Fibroblast of gingiva (primary cell): ENCODE measurements at regions not wholly inside any gene's neighbourhood (a gene's known extent, or its start where the extent isn't known, plus 50 kb on each side); places are given as distances from the start of the nearest gene placed in this dataset.
"Not testable (repeated sequence)": the region's sequence is repeated elsewhere in the genome, so short reads cannot be mapped to it uniquely, and the experiment has no call there.

Experiments used
- DNase-seq: peaks from one replicate; pipeline ENCODE4 v3.0.0-alpha.2; 2011; ENCODE audit warnings: low read depth

DNA sequence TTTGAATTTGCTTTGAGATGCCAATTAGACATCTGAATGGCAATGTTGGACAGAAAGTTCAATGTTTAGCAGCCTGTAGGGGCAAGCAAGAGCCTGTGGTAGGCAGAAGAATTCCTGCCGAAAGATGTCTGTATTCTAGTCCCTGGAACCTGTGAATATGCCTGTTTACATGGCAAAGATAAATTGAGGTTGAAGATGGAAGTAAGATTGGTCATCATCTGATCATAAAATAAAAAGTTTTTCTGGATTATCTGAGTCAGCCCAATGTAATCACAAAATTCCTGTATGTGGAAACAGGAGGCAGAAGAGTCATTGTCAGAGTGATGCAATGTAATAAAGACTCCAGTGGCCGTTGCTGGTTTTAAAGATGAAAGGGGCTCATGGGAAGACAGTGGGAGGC lies 430.5 kb downstream of the MDFIC start:
- DNase-seq, result peak; percentile 64

DNA sequence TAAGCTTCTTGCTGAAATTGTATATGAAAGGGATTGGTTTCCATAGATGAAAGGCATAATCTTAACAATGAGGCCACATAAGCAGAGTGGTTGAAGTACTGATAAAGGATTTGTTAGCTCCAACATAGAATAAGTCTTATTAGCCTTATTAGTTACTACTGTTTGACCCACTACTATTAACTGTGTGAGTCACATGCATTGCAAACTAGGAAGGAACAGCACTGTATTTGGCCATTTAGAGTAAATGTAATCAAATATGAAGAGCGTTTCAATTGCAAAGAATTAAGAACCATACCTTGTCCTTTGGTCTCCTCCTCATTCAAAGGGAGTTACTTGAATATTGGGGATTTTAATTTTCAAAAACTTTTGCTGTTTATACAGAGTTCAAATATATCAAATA lies 428.9 kb downstream of the MDFIC start:
- DNase-seq, result no peak

GRCh38 chr7:115349635-115350034 lies 427.7 kb downstream of the MDFIC start:
- no peak for DNase-seq

- no peak for DNase-seq
Measured at GRCh38 chr7:115346685-115347084, 424.8 kb downstream of the MDFIC start.

- DNase-seq, result peak; percentile 71
Measured at GRCh38 chr7:115340828-115341227, 418.9 kb downstream of the MDFIC start.

DNA sequence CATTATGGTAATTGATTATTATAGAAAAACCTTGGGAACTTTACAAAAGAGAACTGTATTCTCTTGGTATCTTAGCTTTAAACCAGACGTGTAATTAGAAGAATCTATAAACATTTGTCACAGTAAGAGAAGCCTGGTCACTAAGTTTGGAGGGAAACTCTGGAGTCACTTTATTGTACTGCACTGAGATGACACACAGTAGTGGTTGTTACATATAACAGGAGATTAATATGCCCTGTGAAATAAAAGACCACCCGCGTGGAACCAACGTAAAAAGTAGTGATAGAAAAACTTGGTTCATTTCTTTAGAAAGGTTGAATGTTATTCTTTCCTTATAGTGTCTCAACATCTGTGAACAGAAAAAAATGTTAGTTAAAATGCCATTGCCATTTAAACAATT lies 416.1 kb downstream of the MDFIC start:
- no peak for DNase-seq

- DNase-seq, result peak; percentile 5
Measured at GRCh38 chr7:115332691-115333090, 410.8 kb downstream of the MDFIC start.

GRCh38 chr7:115329006-115329405 lies 407.1 kb downstream of the MDFIC start:
- no peak for DNase-seq

DNA sequence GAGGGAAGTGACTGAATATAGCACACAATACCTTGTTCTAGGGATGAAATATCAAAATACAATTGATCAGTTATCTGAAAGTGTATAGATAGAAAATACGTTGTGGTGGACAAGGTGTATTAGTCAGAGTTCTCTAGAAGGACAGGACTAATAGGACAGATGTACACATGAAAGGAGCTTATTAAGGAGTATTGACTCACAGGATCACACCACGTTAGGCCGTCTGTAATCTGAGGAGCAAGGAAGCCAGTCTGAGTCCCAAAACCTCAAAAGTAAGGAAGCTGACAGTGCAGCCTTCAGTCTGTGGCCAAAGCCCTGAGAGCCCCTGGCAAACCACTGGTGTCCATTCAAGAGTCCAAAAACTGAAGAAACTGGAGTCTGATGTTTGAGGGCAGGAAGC lies 406.1 kb downstream of the MDFIC start:
- DNase-seq, result no peak

DNA sequence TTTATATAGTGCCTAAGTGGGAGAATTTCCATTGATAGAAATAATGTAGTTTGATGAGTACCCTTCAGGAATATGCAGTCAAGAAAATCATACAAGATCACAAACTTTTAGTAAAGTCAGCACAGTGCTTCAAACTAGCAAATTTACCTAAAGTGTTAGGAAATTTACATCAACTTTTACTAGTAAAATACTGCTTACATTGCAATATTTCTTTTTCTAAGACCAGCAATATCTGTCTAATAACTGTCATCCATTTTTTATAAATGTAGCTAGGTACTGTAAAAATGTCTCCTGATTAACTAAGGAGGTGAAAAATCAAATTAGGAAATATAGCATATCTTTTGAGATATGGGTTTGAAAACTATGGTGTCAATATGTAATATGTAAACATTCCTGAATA lies 405.4 kb downstream of the MDFIC start:
- no peak for DNase-seq

- DNase-seq, result no peak
Measured at GRCh38 chr7:115319541-115319940, 397.6 kb downstream of the MDFIC start.

DNA sequence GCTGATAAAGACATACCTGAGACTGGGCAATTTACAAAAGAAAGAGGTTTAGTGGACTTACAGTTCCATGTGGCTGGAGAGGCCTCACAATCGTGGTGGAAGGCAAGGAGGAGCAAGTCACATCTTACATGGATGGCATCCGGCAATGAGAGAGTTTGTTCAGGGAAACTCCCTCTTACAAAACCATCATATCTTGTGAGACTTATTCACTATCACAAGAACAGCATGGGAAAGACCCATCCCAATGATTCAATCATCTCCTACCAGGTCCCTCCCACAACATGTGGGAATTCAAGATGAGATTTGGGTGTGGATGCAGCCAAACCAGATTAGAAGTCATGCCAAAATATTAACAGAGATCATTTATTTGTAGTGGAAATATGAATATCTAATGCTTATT lies 388.4 kb downstream of the MDFIC start:
- DNase-seq, result not testable (repeated sequence)

- no peak for DNase-seq
Measured at GRCh38 chr7:115306586-115306985, 384.7 kb downstream of the MDFIC start.

GRCh38 chr7:115300231-115300870 lies 378.5 kb downstream of the MDFIC start:
- peak; percentile 70 for DNase-seq

DNA sequence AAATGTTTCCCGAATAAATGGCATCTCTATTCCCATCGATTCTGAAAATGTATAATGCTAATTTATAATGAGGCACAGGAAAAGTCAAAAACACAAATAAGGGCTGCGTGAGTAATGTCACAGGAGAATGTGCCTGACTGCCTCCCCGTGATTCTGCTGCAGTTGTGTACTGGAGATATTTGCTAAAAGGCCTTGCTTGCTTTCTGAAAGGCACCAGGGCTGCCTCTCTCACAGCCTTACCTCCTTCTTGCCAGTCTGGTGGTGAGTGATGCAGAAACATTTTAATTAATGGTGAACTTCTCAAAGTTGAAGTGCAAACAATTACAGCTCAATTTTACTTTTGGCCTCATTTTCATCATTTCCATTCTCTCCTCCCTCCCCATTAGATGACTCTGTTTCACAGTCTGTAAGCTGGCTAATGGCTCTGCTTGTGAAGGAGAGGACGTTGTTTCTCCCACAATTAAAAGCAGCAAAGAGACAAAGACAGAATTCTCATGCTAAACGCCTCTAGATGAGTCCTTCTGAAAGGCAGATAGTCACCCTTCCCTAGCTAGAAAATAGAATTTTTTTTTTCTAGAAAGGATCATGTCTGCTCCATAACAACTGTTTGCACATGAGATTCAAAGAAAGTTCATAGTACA lies 377.6 kb downstream of the MDFIC start:
- no peak for DNase-seq

DNA sequence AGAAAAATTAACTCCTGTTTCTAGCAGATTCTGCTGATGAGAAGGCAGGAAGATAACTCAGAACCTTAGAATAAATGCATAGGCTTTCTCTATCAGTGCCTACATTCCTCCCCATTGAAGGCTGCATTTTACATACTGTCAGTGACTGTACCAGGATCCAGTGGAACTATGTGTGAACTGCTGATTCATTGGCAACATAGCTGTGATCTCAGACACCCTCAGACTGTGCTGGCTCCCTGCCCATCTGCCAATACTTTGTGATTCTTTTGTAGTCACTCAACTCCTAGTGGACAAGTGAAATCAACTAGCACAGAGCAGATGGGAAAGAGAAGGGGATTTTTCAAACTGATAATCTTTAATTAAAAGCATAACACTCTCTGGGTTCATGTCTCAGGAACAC lies 375.8 kb downstream of the MDFIC start:
- peak; percentile 5 for DNase-seq

GRCh38 chr7:115293628-115294240 lies 371.8 kb downstream of the MDFIC start:
- DNase-seq, result peak; percentile 4

- no peak for DNase-seq
Measured at GRCh38 chr7:115292381-115292780, 370.5 kb downstream of the MDFIC start.

DNA sequence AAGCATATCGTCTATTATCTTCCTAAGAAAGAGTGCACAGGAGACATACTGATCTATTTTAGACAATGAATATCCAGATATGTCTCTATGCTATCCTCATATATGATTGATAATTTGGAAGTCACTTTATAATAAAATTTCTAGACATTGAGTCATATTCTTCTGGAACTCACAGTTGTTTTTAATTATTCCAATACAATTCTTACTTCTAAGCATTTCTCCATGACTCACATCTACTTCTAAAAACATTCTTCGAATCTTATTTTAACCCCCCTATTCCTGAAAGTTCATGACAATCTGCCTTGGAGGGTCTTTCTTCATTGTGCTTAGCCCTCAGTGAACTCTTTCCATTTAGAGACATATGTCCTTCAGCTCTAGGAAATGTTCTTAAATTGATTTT lies 368.1 kb downstream of the MDFIC start:
- peak; percentile 14 for DNase-seq

DNA sequence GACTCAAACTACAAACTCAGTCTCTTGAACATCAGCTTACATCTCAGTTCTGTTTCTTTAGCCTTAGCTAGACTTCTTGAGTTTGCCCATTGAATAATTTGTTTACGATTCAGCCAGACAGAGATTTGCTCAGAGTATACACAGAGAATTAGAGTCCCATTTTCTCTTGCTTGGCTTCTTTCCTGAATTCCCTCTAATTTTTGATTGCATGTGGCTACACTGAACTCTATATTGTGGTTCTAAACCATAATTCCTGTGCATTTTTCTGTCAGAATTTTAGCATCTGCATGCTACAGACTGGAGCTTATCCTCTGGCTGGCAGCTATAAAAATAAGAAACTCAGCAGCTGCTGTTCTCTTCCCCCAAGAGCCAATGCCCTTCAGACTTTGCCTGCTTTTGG lies 354.9 kb downstream of the MDFIC start:
- DNase-seq, result no peak

- not testable (repeated sequence) for DNase-seq
Measured at GRCh38 chr7:115273855-115274254, 352.0 kb downstream of the MDFIC start.

DNA sequence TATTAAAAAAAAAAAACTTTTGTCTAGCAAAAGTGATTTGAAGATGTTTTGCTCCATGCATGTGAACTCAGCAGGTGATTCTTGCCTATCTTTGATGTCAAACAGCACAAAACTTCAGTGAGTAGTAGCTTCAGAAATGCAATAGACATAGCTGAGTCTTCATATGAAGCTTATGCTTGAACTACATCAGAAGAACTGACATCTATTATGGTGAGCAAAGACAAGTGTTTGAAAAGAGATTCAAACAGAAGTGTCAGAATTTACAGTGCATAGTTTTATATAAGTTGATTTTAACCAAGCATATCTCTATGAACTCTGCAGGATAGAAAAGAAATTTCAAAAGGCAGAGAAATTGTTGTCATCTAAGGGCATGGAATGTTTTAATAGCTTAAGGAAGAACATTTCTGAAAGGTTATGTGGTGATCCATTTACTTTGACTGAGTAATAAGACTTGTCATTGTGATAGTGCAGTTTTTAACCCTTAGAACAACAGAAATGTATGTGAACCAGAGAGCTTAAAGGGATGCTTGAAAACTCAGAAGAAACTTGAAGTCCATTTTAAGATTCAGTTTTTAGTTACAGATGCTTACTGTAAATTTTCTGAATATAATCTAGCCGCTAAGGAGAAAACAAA lies 351.4 kb downstream of the MDFIC start:
- no peak for DNase-seq
